HL-60 (cell line): ENCODE measurements at regions not wholly inside any gene's neighbourhood (a gene's known extent, or its start where the extent isn't known, plus 50 kb on each side); places are given as distances from the start of the nearest gene placed in this dataset.

Source experiments
- DNase-seq, 2 experiments: peaks; one replicate each; pipeline ENCODE4 v3.0.0-alpha.2; 2010 to 2020; ENCODE audit warnings: low read depth in 1 of 2, low spot score in 1 of 2
- H3K27ac ChIP-seq: fragments of 250-450 bp; sonication (Bioruptor Pico); replicated peaks from 2 replicates; pipeline ENCODE4 v1.5.1; 2020; ENCODE audit warnings: mild to moderate bottlenecking, moderate library complexity
- H3K27me3 ChIP-seq: fragments of 250-450 bp; sonication (Bioruptor Pico); 2 replicates; pipeline ENCODE4 v1.5.1; 2021; ENCODE audit warnings: mild to moderate bottlenecking, moderate library complexity; ENCODE audit not compliant: insufficient read depth, poor library complexity, severe bottlenecking
- H3K4me3 ChIP-seq: replicated peaks from 2 replicates; pipeline ENCODE4 v1.5.1; 2011; ENCODE audit warnings: mild to moderate bottlenecking, control low read depth, low read length; ENCODE audit not compliant: insufficient read depth
- CTCF ChIP-seq: IDR thresholded peaks from one replicate; pipeline ENCODE4 v1.5.1; 2011; ENCODE audit warnings: low read length, control low read depth, inconsistent platforms; ENCODE audit not compliant: insufficient read depth
- GABPA ChIP-seq: IDR thresholded peaks from 2 replicates; pipeline ENCODE4 v1.6.1; 2012; ENCODE audit warnings: low read depth
- POLR2AphosphoS5 ChIP-seq: IDR thresholded peaks from 2 replicates; pipeline ENCODE4 v1.6.1; 2012; ENCODE audit warnings: low read depth
- REST ChIP-seq: IDR thresholded peaks from 2 replicates; pipeline ENCODE4 v1.6.1; 2012; ENCODE audit warnings: low read depth; ENCODE audit not compliant: insufficient replicate concordance
- SPI1 ChIP-seq: IDR thresholded peaks from 2 replicates; pipeline ENCODE4 v1.6.1; 2012; ENCODE audit warnings: low read depth, mild to moderate bottlenecking, borderline replicate concordance

GRCh38 chr13:73187106-73187505 is 128.3 kb downstream of the KLF5 start:
- no peaks in the 10 kb centered on the region for H3K27me3 ChIP-seq
- no peak for DNase-seq

GRCh38 chr13:73179650-73180274 is 121.0 kb downstream of the KLF5 start:
- H3K4me3 ChIP-seq = no peak overlapping the region

More at GRCh38 chr13:73187106-73187505, 128.3 kb downstream of the KLF5 start:
- TF ChIP-seq REST (no peak), GABPA (no peak), CTCF (no peak), SPI1 (no peak), POLR2AphosphoS5 (no peak)
- no peak overlapping the region for H3K27ac ChIP-seq
- H3K4me3 ChIP-seq = no peak overlapping the region

More at GRCh38 chr13:73179650-73180274, 121.0 kb downstream of the KLF5 start:
- Histone ChIP-seq H3K27me3 (no peaks in the 10 kb centered on the region), H3K27ac (no peak overlapping the region)
- TF ChIP-seq POLR2AphosphoS5 = no peak
- TF ChIP-seq CTCF = no peak
- no peak for TF ChIP-seq SPI1
- no peak for TF ChIP-seq REST
- TF ChIP-seq GABPA = no peak
- DNase-seq = no peak
